Ramos (cell line): ENCODE measurements at regions not wholly inside any gene's neighbourhood (a gene's known extent, or its start where the extent isn't known, plus 50 kb on each side); places are given as distances from the start of the nearest gene placed in this dataset.
"Not testable (repeated sequence)": the region's sequence is repeated elsewhere in the genome, so short reads cannot be mapped to it uniquely, and the experiment has no call there.

ENCODE experiments used
- in situ Hi-C: fragments of 300-500 bp; cut with MboI; formaldehyde crosslinking; loops from one replicate; pipeline ENCODE4 v1.14.3; 2022; ENCODE audit warnings: low sequenced_read_pairs; ENCODE audit not compliant: unreplicated experiment

DNA sequence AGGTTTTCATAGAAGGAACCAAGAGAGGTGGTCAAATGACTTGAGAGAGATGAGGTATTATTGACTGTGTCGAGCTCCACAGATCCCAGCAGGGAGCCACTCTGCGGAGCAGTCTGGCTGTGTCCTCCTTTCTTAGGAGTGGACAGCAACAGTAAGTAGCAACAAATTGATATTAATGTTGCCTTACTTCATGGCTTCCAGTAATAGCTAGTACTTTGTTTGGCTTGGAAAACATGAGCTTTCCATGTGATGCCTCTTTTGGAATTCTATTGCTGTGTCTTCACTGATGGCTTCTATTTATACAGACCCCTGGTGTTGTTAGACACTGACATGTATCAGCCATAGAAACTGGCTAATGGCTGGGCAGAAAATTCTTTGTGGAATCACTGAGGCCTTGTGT, 531.2 kb upstream of the CCDC196 start:
- in situ Hi-C loops: loop anchor here (10.0 to 25.0 kb wide), 2 partner anchors 530 to 693 kb away; no protein-coding TSS in a partner anchor

DNA sequence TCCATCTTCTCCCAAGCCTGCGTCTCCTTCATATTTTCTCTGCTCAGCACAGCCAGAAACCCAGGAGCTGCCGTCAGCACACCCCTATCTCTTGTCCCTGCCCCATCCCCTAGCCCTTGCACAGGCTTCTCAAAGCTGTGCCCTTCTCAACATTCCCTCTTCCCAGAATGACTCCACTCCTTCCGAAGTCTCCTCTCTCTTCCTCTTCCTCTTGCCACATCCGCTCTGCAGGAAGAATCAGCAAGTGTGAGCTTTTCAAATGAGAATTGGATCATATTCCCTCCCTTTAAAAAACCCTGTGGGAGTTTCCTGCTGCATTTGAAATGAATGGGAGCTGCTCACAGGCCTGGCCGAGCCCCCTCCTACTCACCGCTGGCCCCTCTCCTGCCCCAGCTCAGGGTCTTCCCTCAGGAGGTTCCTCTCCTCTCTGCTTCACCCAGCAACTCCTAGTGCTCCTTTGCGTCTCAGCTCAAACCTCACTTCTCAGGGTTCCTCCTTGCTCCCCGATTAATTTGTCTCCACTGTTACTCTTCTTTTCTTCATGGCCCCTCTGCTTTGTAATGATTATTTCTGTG, 528.5 kb upstream of the CCDC196 start:
- in situ Hi-C loops: loop anchor here (10.0 to 25.0 kb wide), 2 partner anchors 533 to 695 kb away; no protein-coding TSS in a partner anchor

- in situ Hi-C loops: loop anchor here (10.0 to 25.0 kb wide), 2 partner anchors 534 to 697 kb away; no protein-coding TSS in a partner anchor
Observed at GRCh38 chr14:65958664-65959562, 527.3 kb upstream of the CCDC196 start.

DNA sequence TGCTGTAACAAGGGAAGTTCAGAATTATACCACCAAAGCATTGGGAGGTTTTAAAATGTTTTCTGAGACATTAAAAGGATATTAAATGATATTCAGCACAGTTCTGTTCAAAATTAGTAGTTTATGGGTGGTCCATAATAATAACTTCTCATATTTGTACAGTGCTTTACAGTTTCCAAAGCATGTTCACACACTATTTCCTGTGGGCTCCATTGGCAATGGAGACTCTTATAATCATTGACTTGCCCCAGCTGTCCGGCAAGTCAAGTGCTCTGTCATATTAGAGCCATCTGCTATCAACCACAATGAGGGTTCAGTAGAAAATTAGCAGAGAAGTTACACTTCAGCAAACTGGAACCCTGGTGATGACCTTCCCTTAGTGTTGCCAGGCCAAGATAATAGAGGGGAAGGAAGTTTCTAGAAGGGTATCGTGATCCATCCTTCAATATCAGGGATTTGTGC, 526.6 kb upstream of the CCDC196 start:
- in situ Hi-C loops: loop anchor here (10.0 to 25.0 kb wide), 2 partner anchors 535 to 697 kb away; no protein-coding TSS in a partner anchor

GRCh38 chr14:65961004-65961403, 525.2 kb upstream of the CCDC196 start:
- in situ Hi-C loops: loop anchor here (25.0 kb wide), 1 partner anchor 699 kb away; no protein-coding TSS in a partner anchor

GRCh38 chr14:65962952-65963351, 523.2 kb upstream of the CCDC196 start:
- in situ Hi-C loops: loop anchor here (25.0 kb wide), 1 partner anchor 701 kb away; no protein-coding TSS in a partner anchor

DNA sequence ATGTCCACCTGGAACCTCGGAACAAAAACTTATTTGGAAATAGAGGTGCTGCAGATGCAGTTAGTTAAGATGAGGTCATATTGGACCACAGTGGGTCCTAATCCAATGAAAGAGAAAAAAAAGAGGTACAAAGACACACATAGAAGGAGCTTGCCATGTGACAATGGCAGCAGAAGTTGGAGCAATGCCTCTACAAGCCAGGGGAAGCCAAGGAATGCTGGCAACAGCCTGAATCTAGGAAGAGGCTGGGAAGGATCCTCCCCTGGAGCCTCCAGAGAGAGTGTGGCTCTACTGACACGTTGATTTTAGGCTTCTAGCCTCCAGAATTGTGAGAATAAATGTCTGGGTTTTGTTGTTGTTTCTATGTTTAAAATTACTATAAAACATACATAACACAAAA, 521.8 kb upstream of the CCDC196 start:
- in situ Hi-C loops: loop anchor here (25.0 kb wide), 1 partner anchor 702 kb away; no protein-coding TSS in a partner anchor

DNA sequence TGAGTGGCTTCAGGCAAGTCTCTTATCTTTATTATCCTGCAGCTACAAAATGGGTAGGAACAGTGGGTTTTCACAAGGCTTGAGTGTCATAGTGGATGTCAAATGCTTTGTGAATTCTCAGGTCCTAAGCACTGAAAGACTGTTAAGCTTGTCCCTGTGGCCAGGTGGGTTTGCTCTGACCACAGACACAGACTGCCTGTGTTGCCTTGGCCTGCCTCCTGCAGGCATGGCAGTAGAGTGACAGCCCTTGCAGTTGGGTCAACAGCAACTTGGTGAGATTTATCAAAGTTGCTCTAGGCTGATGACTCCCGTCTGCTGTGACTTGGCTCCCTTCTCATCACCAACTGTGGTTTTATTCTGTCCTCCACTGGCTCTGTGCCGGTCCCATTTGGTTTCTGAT, 520.0 kb upstream of the CCDC196 start:
- in situ Hi-C loops: loop anchor here (25.0 kb wide), 1 partner anchor 704 kb away; no protein-coding TSS in a partner anchor

DNA sequence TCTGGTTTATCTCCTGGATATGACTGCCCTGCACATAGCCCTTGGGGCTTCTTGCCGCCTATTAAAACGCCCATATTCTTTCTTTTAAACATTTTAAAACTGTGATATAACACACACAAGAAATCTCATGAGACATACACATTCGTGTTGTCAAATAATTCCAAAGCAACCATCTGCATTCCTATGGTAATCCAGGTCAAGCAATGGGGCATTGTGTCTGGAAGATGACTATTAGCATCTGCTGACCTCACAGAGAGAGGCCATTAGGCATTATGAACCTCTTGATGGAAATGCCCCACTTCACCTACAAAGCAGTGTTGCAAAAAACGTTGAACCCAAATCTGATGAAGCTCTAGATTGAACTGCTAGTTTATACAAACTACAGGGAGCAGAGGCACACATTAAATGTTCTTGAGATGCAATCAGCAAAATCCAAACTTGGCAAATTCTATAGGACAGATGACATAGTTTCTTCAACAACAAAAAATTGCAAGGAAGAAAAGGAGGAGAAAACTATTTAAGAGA, 513.8 kb upstream of the CCDC196 start:
- in situ Hi-C loops: loop anchor here (25.0 kb wide), 1 partner anchor 710 kb away; no protein-coding TSS in a partner anchor

- in situ Hi-C loops: loop anchor here (25.0 kb wide), 1 partner anchor 711 kb away; no protein-coding TSS in a partner anchor
Observed at GRCh38 chr14:65972891-65973290, 513.3 kb upstream of the CCDC196 start.

- in situ Hi-C loops: no loop called here
Observed at GRCh38 chr14:65975865-65976264, 510.3 kb upstream of the CCDC196 start.

- in situ Hi-C loops: no loop called here
Observed at GRCh38 chr14:65976761-65977404, 509.3 kb upstream of the CCDC196 start.

DNA sequence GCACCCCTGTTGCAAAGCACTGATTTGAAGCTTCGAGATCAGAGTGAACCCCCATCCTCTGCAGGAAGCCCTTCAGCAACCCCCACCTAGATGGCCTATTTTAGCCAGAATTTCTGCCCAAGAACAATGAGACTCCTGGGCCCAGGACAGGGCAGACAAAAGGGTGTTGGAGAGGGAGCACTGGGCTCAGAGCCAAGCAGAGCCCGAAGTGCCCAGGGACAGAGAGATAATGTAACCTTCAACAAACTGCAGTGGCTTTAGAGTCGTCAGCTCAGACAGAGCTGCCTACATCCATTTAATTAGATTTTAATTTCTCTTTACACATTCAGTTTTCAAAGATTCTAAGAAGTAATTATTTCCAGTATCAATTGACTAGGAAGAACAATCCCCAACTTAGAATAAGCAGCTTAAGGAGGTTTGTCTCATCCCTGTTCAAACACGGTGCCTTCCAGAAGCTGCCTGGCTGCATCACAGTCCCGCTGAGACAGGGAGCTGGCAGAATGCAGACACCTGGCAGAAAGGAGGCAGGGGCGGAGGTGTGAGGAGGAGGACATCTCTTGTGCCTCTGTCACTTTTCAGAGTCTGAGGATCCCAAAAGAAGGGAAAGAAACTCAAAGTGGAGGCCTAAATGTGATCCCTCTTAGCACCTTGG, 504.9 kb upstream of the CCDC196 start:
- in situ Hi-C loops: no loop called here

- in situ Hi-C loops: no loop called here
Observed at GRCh38 chr14:65986041-65986440, 500.1 kb upstream of the CCDC196 start.

- in situ Hi-C loops: no loop called here
Observed at GRCh38 chr14:65989981-65990380, 496.2 kb upstream of the CCDC196 start.

DNA sequence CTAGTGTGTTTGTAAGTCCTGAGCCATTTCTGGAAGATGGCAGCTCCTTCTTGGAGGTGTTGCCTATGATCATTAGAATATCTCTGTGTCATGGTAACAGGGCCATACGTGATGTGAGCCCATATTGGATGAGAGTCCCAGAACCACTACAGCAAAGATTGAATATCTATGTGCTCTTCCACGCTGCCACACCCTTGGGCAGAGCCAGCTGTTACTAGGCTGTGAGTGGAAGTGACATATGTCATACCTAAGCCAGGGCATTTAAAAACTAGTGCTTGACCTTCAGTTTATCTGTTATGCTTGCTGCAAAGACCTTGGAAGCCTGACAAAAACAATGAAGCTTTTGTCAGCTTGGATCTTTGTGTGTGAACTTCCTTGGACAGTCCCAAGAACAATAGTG, 495.1 kb upstream of the CCDC196 start:
- in situ Hi-C loops: no loop called here

- in situ Hi-C loops: not testable (repeated sequence)
Observed at GRCh38 chr14:65991935-65992334, 494.2 kb upstream of the CCDC196 start.

DNA sequence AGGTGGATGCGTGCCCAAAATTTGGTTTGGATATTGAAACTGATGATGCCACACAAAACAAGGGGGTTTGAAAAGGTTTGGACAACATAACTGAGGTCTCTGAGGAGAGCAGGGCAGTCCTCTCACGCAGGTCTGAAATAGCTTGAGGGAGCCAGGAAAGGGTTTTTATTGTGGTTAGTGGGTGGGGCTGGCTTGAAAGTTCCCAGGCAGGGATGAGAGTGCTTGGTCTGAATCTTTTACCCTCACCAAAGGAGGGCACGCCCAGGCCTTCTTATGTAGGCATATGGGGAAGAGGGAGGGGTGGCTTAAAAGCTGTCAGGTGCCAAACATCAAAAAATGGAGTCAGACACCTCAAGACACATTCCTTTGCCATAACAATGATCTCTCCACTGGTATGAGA, 493.1 kb upstream of the CCDC196 start:
- in situ Hi-C loops: no loop called here

DNA sequence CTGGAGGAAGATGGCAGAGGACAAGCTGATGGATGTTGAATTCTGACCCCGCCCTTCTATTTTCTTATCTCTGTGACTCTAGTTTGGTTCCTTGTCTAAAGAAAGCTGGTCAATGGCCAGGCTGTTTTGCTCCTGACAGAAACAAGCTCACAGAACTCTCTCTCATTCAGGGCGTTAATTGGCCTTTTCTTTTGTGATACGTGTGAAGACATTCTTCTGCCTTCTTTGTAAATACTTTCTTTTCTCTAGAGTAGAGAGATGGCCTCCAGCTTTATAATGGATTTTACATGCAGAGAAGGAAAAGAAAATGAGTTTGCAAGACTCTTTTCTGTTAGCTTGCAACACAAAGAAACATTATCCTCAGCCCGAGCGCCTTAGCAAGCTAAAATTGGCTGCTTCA, 492.2 kb upstream of the CCDC196 start:
- in situ Hi-C loops: no loop called here

DNA sequence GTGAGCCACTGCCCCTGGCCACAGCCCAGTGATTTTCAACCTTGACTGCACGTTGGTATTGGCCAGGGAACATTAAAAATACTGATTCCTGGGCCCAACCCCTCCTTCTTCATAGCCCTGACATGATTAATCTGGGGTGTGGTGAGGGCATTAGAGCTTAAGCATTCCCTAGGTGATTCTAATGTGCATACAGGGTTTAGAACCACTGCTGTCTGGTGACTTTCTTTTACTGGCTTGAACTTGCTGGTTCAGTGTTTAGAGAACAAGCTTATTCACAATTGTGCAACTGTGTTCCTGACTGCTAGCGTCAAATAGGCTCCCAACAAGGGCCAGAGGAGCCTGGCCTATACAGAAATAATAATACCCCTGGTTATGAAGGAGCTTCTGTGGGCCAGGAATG, 488.8 kb upstream of the CCDC196 start:
- in situ Hi-C loops: no loop called here
